ENCODE measurements at regions not wholly inside any gene's neighbourhood (a gene's known extent, or its start where the extent isn't known, plus 50 kb on each side); places are given as distances from the start of the nearest gene placed in this dataset.

- H3K36me3 ChIP-seq (ENCODE audit: control insufficient read depth, insufficient read depth, low read length), result no peaks in the 10 kb centered on the region
- BruUV-seq (replicated peaks), result no TSS peak
- H3K27me3 ChIP-seq (ENCODE audit: control insufficient read depth in 2 of 2, insufficient read depth in 2 of 2, low read length in 2 of 2), result no peaks in the 10 kb centered on the region
- no peak for TF ChIP-seq DLX4 (CRISPR knock-in tag; IDR thresholded peaks at IDR 0.05)
- no peak for TF ChIP-seq ZNF551 (CRISPR knock-in tag; IDR thresholded peaks at IDR 0.05)
- TF ChIP-seq TCF7 (IDR thresholded peaks at IDR 0.05; ENCODE audit: borderline replicate concordance), result no peak
- no peak for TF ChIP-seq NCOR1 (IDR thresholded peaks at IDR 0.05)
- TF ChIP-seq ILK (tag; IDR thresholded peaks at IDR 0.05; ENCODE audit: borderline replicate concordance, low read depth), result no peak
- TF ChIP-seq ZNF217 (CRISPR knock-in tag; IDR thresholded peaks at IDR 0.05), result no peak
- TF ChIP-seq HIVEP1 (CRISPR knock-in tag; IDR thresholded peaks at IDR 0.05), result no peak
- TF ChIP-seq ETS1 (conservative IDR thresholded peaks at IDR 0.05; ENCODE audit: control insufficient read depth, low read depth, low read length), result no peak
- TF ChIP-seq CBX5 (IDR thresholded peaks at IDR 0.05; ENCODE audit: borderline replicate concordance, low read depth), result no peak
- TF ChIP-seq DDX20 (tag; IDR thresholded peaks at IDR 0.05; ENCODE audit: low read depth), result no peak
- TF ChIP-seq IRF1 (CRISPR knock-in tag; IDR thresholded peaks at IDR 0.05; ENCODE audit: borderline replicate concordance), result no peak
- no peak overlapping the region for H2AFZ ChIP-seq (ENCODE audit: low read depth, low read length)
- peaks cover 0 to 5% of the 10 kb centered on the region in 2 experiments; a peak in 1 of 5 replicates for H3K4me1 ChIP-seq (replicated peaks in 1 of 2; ENCODE audit: control insufficient read depth in 2 of 2, insufficient read depth in 2 of 2, low read length in 2 of 2)
- H3K4me3 ChIP-seq, result no peak overlapping the region
- intact Hi-C loops (cut with micrococcal nuclease) (no loop called here), in situ Hi-C loops (cut with MboI) (no loop called here)
- FAIRE-seq, result no peak
- ATAC-seq, result no peak
- ChIA-PET CTCF (ENCODE audit: low intra/inter-chr PET ratio) (no interaction called here), POLR2A (interaction anchor here (1.4 kb wide), 1 partner anchor 14 kb away, joined by 3 read pairs; no protein-coding TSS in a partner anchor)
- DNase-seq (ENCODE audit: extremely low read depth in 1 of 4, low spot score in 3 of 4), result no peak
- H3K79me2 ChIP-seq (ENCODE audit: control insufficient read depth, insufficient read depth, low read length), result no peaks in the 10 kb centered on the region
- no peak overlapping the region for H3K27ac ChIP-seq (ENCODE audit: extremely low read depth, low read depth, low read length)
- no peak overlapping the region for H3K4me2 ChIP-seq (ENCODE audit: insufficient read depth, low read length)
- H3K9ac ChIP-seq (ENCODE audit: insufficient read depth in 1 of 2, low read depth in 2 of 2, low read length in 2 of 2), result no peak overlapping the region
- H3K9me3 ChIP-seq (replicated peaks; ENCODE audit: control insufficient read depth, insufficient read depth, low read depth, low read length), result no peaks in the 10 kb centered on the region
- WGBS (ENCODE audit: insufficient coverage, low coverage, missing lambda C conversion rate), result 77% methylated on average over 28 of the region's 32 CpGs
- H4K20me1 ChIP-seq (replicated peaks; ENCODE audit: control insufficient read depth, insufficient read depth, low read length), result no peaks in the 10 kb centered on the region
- no peaks in the 10 kb centered on the region for H3K9me1 ChIP-seq (ENCODE audit: control insufficient read depth, insufficient read depth, low read length)
Measured at GRCh38 chr10:28925121-28925663, 247.9 kb downstream of the BAMBI start.
